HG02943 (cell line): ENCODE measurements at regions not wholly inside any gene's neighbourhood (a gene's known extent, or its start where the extent isn't known, plus 50 kb on each side); places are given as distances from the start of the nearest gene placed in this dataset.

Source experiments
- ATAC-seq: cut with Tn5 transposase; IDR thresholded peaks from one replicate; pipeline ENCODE4 v1.9.1; 2021; ENCODE audit warnings: mild to moderate bottlenecking, low read depth, moderate library complexity; ENCODE audit not compliant: unreplicated experiment

DNA sequence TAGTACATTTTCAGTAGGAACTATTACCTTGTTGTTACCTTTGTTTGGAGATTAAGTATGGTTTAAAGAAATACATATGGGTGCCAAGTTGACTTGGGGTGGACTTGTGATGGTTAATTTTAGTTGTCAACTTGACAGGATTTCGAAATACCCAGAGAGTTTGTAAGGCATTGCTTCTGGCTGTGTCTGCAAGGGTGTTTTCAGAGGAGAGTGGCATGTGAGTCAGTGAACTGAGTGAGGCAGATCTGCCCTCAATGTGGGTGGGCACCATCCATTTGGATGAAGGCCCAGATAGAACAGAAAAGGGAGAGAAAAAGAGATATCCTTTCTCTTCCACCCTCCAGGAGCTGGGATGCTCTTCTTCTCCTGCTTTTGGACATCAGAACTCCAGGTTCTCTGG is 315.5 kb downstream of the GPATCH2 start:
- no peak for ATAC-seq

DNA sequence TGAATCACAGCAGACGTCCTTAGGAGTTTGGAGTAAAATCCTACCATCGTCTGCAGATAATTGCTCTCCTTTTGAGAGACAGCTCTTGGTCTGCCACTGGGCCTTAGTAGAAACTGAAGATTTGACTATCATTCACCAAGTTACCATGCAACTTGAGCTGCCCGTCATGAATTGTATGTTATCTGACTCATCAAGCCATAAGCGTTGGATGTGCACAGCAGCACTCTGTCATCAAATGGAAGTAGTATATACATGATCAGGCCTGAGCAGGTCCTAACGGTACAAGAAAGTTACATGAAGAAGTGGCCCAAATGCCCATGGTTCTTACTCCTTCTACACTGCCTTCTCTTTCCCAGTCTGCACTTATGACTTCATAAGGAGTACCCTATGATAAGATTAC is 317.8 kb downstream of the GPATCH2 start:
- no peak for ATAC-seq

DNA sequence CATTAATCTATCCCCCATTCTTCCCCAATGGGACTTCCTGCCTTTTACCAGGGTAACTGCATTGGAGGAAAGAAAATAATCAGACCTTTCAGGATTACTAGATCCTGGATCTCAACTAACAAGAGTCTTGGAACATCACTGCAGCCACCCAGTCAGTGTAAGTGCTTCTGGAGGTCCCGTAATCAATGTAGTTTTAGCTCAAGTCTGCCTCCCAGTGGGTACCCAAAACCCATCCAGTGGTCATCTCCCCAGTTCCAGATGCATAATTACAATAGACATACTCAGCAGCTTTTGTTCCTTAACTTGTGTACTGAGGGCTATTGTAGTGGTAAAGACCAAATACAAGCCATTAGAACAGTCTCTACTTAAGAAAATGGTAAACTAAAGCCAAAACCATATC is 319.1 kb downstream of the GPATCH2 start:
- no peak for ATAC-seq

DNA sequence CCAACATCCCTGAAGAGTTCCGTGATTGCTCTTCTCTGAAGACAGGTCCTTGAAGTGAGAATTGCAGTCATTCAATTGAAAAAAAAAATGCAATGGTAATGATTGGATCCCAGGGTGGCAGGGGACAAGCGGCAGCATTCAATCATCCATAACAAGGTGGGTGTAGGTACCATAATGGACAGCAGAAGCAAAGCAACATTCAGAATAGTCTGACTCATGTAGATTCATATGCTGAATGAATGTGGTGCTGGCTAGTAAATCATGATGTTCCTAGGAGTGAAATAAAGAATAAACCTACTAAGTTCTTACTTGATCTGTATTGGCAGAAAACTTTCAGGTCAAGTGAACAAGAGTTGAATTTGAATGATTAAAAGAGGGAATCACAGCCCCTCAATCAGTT is 319.6 kb downstream of the GPATCH2 start:
- ATAC-seq, result no peak

DNA sequence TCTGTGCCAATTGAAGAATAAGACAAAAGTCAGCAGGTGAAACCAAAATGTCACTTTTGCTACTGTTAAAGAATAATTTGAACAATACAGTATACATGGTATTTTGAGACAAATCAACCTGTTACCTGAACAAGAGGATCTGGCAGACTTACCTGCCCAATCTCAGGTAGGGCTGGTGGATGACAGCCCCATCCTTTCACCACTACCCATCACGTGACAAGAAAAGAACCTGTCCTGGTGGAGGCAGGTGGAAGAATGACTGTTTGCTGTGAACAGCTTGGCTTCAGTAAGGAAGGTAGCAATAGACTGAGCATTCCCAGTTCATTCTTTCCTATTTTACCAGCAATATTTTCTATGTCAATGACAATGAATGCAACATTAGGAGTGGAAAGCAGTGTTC is 349.6 kb downstream of the GPATCH2 start:
- ATAC-seq, result no peak

DNA sequence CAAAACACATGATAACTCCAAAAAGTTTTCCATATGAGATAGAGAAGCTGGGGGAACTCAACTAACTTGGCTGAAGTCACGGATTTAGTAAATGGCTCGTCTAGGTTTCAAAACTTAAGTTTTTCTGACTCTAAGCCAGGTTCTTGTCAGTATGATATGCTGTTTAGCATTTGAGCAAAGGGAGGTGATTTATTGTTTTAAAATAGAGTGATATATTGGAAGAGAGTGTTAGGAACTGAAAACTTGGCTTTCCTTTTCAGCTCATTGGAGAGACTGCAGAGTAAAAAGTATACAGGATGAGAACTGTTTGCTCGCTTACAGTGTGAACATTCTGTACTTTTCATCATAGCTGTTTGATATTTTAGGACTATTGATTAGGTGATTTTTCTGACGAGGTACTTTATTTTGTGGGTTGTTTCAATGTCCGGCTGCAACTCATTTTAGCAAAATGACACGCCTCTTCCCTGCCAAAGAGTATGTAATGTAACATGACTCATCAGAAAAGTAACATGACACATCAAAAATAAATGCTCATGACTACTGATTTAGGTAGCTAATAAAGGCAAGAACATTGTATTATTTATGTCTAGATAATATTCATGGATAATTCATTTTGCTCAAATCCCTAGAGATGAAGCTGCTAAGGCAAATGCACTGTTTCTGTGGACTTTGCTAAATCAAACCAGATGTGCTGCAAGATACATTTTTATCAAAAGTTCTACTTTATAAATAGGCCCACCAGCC is 355.1 kb downstream of the GPATCH2 start:
- no peak for ATAC-seq

DNA sequence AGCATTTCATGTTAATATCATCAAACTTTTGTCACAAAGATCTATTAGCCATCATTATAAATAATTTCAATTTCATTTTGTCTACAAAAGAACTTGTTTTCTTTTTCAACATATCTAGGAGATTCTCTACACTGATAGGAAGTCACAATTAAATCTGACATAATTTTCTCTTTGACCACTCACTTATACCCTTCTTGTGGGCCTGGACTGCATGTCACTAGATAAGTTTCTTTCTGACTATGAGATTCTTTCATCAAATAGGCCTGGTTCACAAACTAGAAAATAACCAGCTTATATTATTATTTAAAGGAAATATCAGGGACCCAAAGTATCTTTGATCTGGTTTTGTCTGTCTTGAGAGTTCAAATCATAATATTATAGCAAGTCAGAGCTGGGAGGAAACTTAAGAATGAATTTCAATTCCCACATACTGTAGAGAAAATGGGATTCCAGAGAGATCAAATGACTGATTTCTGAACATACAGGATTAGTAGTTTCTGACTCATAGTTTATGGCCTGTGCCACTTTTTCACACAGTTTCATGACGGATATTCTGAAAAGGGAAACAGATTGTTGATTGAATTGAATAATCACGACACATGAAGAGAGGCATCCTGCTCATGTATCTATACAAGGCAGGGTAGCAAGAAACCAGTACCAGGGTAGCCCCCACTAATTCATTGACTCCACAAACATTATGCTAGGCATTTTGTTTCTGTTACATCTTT is 355.8 kb downstream of the GPATCH2 start:
- ATAC-seq, result no peak

DNA sequence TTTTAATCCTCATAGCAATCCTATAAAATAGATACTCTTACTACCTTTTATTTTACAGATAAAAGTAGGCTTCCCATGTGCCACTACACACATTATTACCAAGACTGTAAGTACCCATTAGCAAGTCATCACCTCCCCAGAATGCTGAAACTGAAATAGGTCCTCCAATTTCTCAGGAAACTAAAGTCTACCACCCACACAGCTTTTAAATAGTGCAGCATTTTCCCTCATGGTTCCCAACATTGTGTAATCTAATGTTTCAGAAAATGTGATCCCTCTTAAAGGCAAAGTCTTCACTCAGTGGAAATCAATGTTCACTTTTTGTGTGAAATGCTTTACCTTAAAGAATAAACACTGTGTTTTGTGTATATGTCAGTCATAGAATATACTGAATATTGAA is 356.5 kb downstream of the GPATCH2 start:
- no peak for ATAC-seq

DNA sequence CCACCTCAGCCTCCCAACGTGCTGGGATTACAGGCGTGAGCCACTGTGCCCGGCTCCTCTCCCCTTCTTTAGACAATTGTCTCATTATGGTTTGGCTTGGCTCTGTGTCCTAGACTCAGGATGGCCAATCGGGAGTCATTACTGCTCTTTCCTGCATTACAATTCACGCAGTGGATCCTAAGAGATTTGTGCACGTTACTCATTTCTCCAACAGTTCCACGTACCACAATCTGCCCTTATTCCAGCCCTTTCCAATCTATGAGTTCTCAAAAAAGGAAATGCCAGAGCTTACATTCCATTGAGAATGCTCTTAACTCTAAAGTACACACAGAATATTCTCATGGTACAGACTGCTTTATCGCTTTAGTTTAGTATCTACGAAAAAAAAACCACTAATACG is 357.0 kb downstream of the GPATCH2 start:
- ATAC-seq, result no peak

DNA sequence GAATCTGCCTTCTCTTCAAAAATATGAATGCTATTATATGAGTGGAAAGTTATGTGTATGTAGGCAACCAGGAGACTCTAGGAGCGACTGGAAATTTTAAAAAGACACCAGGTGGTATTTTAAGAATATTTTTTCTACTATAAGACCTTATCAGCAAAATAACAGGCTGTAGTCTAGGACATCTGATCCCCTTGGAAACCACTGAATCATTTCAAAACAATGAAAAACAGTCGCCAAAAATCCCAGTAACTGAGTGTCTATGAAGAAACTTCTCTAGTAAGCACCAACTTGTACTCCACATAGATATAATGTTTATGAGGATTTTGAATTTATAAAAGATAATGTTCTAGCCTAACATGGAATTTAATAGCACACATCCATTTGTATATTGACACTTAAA is 358.5 kb downstream of the GPATCH2 start:
- no peak for ATAC-seq

DNA sequence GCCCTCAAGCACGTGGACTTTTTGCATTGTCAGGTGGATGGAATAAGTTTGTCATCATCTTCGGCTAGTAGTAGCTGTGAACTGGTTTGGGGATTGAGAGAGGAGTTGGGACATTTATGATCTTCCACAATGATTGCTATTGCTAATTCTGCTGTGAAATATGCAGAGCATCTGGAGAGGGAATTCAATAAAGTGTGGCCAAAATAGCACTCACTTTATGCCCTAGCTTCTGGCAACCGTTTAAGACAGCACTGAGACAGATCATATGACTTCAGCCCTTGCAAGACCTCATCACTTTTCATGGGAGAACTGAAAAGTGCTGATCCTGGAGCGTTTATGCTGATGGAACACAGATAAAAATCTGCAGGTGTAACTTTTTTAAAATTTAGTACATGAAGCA is 360.8 kb downstream of the GPATCH2 start:
- no peak for ATAC-seq

DNA sequence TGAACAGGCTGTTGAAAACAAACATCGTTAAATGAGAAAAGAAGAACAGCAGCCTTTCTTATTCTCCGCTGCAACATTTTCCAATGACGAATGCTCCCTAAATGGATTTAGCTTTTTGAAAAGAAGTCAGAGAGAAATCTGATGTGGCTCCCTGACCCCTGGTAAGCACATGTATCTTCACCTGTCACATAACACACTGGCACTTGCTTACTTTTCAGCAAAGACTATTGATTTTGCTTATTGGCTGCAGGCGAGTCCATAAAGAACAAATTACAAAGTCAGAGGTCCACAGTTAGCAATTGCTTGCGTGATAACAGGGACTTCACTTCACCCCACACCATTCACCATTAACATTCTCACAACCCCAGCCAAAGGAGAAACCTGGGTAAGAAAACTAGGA is 362.8 kb downstream of the GPATCH2 start:
- ATAC-seq, result no peak

DNA sequence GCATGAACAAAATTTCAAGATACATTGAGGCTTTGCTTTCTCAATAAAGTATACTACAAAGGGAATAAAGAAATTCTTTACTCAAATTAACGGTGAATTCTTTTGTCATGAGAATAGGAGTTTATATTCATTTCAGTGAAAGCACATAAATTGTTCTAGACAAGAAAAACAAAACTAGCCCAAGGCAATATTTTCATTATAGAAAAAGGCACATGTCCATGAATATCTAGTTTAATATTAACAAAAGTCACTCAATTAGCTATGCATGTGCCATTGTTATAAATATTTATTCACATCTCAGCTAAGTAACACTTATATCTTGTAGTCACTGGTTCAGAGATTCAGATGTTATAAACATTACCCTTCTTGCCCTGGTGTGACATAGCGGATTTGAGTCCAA is 369.3 kb downstream of the GPATCH2 start:
- no peak for ATAC-seq

DNA sequence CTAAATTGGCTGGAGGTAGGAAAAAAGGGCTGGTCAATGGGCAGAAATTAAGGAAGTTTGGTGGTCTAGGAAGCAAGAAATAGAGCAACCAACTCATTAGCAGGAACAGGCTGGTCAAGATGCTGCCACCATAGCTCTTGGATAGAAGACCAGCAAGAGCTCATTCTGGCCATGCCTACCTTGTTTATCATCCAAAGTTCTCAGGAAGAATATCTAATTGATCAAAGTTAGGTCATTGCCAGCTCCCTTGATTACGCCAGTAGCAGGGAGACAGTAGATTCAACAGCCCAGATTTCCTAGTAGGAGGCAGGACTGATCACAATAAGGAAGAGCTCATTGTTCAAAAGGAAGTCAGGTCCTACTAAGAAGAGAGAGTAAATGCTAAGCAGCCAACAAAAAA is 370.2 kb downstream of the GPATCH2 start:
- no peak for ATAC-seq

DNA sequence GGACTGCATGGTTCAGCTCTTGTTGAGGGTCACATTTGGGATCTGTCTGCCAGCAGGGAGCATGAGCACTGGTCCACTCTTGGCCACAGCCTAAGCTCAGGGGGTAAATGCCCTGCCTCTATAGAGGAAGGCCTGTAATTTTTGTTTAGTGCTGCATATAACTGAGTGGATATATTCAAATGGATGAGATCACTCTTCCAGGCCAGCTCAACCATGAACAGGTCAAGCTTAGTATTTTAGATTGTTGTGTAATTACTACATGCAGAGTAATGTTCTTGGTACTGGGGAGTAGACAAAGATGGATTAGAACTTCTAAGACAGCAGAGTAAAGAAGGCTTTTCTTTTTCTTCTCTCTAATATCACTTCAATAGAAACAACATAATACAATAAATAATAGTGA is 376.9 kb downstream of the GPATCH2 start:
- ATAC-seq, result no peak

DNA sequence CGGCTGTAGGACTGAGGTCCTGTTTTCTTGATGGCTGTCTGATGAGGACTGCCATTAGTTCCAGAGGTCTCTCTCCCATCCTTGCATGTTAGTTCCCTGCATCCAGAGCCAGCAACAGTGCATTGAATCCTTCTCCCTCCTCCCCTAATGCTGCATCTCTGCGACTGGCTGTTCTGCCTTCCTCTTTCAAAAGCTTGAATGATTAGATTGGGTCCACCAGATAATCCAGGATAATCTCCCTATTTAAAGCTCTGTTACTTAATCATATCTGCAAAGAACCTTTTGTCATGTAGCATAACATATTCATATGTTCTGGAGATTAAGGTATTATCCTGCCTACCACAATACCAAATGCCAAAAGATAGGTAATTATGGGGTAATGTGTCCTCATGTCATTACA is 377.5 kb downstream of the GPATCH2 start:
- ATAC-seq, result no peak

DNA sequence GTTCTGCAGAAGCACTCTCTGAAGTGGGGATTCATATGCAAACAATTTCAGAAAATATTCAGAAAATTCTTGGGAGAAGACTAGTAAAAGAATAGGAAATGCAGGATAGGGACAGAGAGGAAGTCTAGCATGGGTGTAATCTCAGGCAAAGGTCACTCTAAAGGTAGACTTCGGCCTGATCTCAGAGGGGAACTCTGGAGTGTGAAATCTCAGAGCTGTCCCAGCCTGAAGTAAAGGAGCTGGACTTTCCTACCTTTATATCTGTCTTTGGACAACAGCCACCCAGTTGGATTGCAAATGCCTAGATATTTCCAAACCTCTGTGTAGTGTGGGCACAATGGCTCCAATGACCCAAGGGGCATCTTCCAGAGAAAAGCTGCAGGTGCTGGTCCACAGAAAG is 379.8 kb downstream of the GPATCH2 start:
- ATAC-seq, result no peak

DNA sequence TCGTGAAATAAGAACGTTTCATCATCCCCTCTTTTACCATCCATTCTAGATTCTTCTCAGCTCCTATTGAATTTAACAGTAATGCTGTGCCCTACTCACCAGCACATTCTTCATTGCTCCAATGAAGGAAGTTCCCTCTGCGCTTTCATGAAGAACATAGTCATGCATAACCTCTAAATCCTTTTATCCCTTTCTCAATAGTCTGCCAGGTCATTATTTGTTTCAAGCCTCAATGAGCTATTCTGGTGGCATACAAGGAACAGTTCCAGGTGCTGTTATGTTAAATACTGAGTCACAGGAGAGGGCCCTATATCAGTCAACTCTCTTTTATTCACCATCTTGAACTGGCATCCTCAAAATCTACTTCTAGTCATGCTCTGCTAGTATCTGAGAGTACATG is 381.0 kb downstream of the GPATCH2 start:
- ATAC-seq, result no peak

DNA sequence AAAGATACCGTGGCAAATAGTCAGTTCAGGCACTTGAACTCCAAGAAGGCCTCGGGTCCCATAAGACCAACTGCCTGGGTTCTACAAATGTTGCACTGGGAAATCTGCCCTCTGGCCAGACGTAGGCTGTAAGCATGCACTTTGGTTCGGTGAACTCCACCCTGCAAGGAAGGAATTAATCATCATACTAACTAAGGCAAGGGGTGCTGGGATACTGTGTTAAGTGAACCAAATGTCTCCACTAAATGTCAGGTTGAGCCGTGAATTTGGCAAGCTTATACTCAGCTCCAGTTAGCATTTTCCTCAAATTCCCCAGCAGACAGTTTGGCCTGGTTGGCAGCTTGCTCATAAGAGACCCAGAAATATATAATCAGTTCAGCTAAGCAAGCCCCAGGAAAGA is 385.9 kb downstream of the GPATCH2 start:
- ATAC-seq, result no peak

DNA sequence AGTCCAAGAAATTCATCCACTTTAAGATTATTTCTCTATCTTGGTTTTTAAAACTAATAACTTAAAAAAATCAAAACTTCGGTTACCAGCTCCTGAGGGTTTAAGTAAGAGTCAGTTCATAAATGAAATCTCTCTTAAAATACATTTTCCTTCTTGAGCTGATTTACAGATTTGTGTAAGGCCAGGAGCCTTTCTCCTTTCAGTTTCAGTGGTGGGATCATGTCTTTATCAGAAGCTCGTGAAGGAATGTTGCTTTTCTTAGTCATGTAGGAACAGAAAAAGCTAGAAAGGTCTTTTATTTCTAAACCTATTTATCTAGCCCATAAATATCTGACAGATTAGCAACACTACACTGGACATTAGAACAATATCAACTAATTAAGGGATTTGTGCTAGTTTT is 390.2 kb downstream of the GPATCH2 start:
- ATAC-seq, result no peak

DNA sequence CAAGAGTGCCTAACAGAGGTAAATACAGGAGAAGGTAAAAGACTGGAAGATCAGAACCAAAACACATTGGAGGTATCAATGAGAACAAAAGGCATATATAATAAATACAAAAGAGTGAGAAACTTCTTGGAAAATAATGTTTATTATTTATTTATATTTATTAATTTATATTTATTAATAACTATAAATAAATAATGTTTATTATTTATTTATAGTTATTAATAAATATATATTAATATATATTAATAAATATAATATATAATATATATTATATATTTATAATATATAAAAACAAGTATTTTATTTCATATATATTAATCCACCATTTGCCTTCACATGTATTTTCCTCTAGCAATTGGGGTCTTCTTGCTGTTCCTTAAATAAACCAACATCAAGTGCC is 391.9 kb downstream of the GPATCH2 start:
- no peak for ATAC-seq

DNA sequence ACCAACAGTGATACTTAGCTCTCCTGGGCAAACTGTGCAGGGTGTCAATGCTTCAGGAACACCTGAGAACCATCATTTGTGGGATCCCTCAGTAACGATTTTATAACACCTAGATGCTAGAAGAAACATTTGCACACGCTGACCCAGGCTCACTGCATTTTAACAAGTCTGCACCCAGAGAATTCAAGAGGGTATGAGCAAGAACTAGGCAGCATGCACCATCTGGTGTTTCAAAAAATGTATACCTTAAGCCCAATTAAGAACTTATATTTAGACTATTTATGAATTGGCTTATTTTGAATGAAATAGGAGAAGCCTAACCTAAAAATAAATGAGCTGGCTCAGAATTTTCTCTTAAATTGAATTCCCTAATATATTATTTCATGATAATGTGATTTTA is 400.5 kb downstream of the GPATCH2 start:
- no peak for ATAC-seq
